ENCODE measurements at regions not wholly inside any gene's neighbourhood (a gene's known extent, or its start where the extent isn't known, plus 50 kb on each side); places are given as distances from the start of the nearest gene placed in this dataset.
A peak's percentile ranks its signal among the peaks of the same experiment; 100 is the strongest.

GRCh38 chr6:56766806-56767178, 124.1 kb upstream of the DST start (continued):
- TF ChIP-seq, protein P1, sequence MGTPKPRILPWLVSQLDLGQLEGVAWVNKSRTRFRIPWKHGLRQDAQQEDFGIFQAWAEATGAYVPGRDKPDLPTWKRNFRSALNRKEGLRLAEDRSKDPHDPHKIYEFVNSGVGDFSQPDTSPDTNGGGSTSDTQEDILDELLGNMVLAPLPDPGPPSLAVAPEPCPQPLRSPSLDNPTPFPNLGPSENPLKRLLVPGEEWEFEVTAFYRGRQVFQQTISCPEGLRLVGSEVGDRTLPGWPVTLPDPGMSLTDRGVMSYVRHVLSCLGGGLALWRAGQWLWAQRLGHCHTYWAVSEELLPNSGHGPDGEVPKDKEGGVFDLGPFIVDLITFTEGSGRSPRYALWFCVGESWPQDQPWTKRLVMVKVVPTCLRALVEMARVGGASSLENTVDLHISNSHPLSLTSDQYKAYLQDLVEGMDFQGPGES (IDR thresholded peaks at IDR 0.05): no peak
- TF ChIP-seq RUNX3 (IDR thresholded peaks at IDR 0.05; ENCODE audit: low read length) (peak; percentile 88), RFX5 (IDR thresholded peaks at IDR 0.05; ENCODE audit: low read depth, low read length) (no peak), DPF2 (IDR thresholded peaks at IDR 0.05) (no peak; the same call in none of the 2 replicates), EP300 (IDR thresholded peaks at IDR 0.05; ENCODE audit: borderline replicate concordance in 1 of 2, control insufficient read depth in 1 of 2, low read depth in 2 of 2, low read length in 2 of 2) (peak; percentile 86 to 88), EGR1 (IDR thresholded peaks at IDR 0.05; ENCODE audit: borderline replicate concordance in 1 of 2, low read depth in 2 of 2, low read length in 2 of 2) (no peak), KLF5 (IDR thresholded peaks at IDR 0.05; ENCODE audit: partially characterized antibody) (no peak), MEF2A (IDR thresholded peaks at IDR 0.05; ENCODE audit: insufficient read depth, low read depth, low read length) (peak; percentile 99), CBFB (IDR thresholded peaks at IDR 0.05; ENCODE audit: low read depth) (peak; percentile 72; the same call in 1 of the 2 replicates), MTA3 (IDR thresholded peaks at IDR 0.05; ENCODE audit: borderline replicate concordance, low read length) (peak; percentile 77; the same call in 1 of the 2 replicates), ATF3 (IDR thresholded peaks at IDR 0.05; ENCODE audit: borderline replicate concordance, extremely low read depth, low read depth, low read length) (no peak), CHD4 (IDR thresholded peaks at IDR 0.05) (no peak), NFXL1 (IDR thresholded peaks at IDR 0.05; ENCODE audit: borderline replicate concordance) (no peak), NR2C2 (IDR thresholded peaks at IDR 0.05; ENCODE audit: borderline replicate concordance, control insufficient read depth, insufficient read length, low read depth) (no peak), BHLHE40 (IDR thresholded peaks at IDR 0.05; ENCODE audit: borderline replicate concordance in 1 of 2, low read depth in 2 of 2, low read length in 1 of 2) (peak; percentile 66 to 78; a peak in 3 of 4 replicates), MTA2 (IDR thresholded peaks at IDR 0.05; ENCODE audit: low read depth) (peak; percentile 90), MYC (IDR thresholded peaks at IDR 0.05; ENCODE audit: insufficient read depth, insufficient read length, insufficient replicate concordance, low read length, severe bottlenecking) (no peak), FOS (IDR thresholded peaks at IDR 0.05; ENCODE audit: borderline replicate concordance, extremely low read depth, insufficient read length) (no peak), STAT3 (IDR thresholded peaks at IDR 0.05; ENCODE audit: low read depth, low read length) (0 out of 2 replicates have a peak, but pooled peaks have one; percentile 85), FOXM1 (IDR thresholded peaks at IDR 0.05; ENCODE audit: low read depth, low read length) (peak; percentile 86), SRF (IDR thresholded peaks at IDR 0.05; ENCODE audit: low read depth in 2 of 2, low read length in 2 of 2) (no peak), PAX5 (IDR thresholded peaks at IDR 0.05; ENCODE audit: borderline replicate concordance, low read depth, low read length) (no peak), RAD21 (IDR thresholded peaks at IDR 0.05; ENCODE audit: insufficient read depth, low read depth, low read length) (no peak), ZNF24 (IDR thresholded peaks at IDR 0.05) (peak; percentile 91), EZH2 (IDR thresholded peaks at IDR 0.05; ENCODE audit: borderline replicate concordance, control insufficient read depth, low read depth, low read length) (no peak)
- TF ChIP-seq, protein P2, sequence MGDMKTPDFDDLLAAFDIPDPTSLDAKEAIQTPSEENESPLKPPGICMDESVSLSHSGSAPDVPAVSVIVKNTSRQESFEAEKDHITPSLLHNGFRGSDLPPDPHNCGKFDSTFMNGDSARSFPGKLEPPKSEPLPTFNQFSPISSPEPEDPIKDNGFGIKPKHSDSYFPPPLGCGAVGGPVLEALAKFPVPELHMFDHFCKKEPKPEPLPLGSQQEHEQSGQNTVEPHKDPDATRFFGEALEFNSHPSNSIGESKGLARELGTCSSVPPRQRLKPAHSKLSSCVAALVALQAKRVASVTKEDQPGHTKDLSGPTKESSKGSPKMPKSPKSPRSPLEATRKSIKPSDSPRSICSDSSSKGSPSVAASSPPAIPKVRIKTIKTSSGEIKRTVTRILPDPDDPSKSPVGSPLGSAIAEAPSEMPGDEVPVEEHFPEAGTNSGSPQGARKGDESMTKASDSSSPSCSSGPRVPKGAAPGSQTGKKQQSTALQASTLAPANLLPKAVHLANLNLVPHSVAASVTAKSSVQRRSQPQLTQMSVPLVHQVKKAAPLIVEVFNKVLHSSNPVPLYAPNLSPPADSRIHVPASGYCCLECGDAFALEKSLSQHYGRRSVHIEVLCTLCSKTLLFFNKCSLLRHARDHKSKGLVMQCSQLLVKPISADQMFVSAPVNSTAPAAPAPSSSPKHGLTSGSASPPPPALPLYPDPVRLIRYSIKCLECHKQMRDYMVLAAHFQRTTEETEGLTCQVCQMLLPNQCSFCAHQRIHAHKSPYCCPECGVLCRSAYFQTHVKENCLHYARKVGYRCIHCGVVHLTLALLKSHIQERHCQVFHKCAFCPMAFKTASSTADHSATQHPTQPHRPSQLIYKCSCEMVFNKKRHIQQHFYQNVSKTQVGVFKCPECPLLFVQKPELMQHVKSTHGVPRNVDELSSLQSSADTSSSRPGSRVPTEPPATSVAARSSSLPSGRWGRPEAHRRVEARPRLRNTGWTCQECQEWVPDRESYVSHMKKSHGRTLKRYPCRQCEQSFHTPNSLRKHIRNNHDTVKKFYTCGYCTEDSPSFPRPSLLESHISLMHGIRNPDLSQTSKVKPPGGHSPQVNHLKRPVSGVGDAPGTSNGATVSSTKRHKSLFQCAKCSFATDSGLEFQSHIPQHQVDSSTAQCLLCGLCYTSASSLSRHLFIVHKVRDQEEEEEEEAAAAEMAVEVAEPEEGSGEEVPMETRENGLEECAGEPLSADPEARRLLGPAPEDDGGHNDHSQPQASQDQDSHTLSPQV (IDR thresholded peaks at IDR 0.05): peak; percentile 78
- TF ChIP-seq, protein P3, sequence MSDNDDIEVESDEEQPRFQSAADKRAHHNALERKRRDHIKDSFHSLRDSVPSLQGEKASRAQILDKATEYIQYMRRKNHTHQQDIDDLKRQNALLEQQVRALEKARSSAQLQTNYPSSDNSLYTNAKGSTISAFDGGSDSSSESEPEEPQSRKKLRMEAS (IDR thresholded peaks at IDR 0.05; ENCODE audit: low read depth, low read length): no peak
